ENCODE measurements at regions not wholly inside any gene's neighbourhood (a gene's known extent, or its start where the extent isn't known, plus 50 kb on each side); places are given as distances from the start of the nearest gene placed in this dataset.

DNA sequence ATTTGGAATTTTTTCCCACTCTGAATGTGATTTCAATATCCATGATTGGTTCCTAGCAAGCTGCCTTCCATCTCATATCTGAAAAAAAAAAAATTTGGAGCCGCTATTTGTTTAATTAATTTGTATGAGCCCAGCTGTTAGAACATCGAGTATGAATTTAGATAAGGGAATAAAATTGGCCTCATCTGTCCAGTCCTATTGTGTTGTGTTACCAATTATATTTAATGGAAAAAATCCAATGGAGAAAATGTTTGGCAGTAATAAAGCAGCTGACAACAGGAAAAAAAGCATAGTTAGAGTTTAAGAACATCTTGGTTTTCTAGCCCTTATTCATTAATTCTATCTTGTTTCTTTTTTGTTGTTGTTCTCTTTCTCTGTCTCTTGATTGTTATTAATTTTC, 735.6 kb upstream of the RIOK2 start:
- Histone ChIP-seq H3K4me3 (ENCODE audit: low read depth in 2 of 2, low read length in 2 of 2) (no peak overlapping the region), H3K4me1 (ENCODE audit: control insufficient read depth, insufficient read depth, low read length) (no peaks in the 10 kb centered on the region), H3K36me3 (ENCODE audit: control insufficient read depth, insufficient read depth, low read length) (no peaks in the 10 kb centered on the region), H3K27ac (ENCODE audit: low read length) (no peak overlapping the region), H3K9me3 (ENCODE audit: control insufficient read depth, insufficient read depth, low read depth, low read length) (no peaks in the 10 kb centered on the region), H3K27me3 (ENCODE audit: control insufficient read depth, insufficient read depth, low read length) (no peaks in the 10 kb centered on the region)
- no peak for TF ChIP-seq TCF7L2 (IDR thresholded peaks at IDR 0.05; ENCODE audit: low read depth, low read length)
- TF ChIP-seq, protein P1, sequence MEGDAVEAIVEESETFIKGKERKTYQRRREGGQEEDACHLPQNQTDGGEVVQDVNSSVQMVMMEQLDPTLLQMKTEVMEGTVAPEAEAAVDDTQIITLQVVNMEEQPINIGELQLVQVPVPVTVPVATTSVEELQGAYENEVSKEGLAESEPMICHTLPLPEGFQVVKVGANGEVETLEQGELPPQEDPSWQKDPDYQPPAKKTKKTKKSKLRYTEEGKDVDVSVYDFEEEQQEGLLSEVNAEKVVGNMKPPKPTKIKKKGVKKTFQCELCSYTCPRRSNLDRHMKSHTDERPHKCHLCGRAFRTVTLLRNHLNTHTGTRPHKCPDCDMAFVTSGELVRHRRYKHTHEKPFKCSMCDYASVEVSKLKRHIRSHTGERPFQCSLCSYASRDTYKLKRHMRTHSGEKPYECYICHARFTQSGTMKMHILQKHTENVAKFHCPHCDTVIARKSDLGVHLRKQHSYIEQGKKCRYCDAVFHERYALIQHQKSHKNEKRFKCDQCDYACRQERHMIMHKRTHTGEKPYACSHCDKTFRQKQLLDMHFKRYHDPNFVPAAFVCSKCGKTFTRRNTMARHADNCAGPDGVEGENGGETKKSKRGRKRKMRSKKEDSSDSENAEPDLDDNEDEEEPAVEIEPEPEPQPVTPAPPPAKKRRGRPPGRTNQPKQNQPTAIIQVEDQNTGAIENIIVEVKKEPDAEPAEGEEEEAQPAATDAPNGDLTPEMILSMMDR (IDR thresholded peaks at IDR 0.05) = no peak
- TF ChIP-seq, protein P2, sequence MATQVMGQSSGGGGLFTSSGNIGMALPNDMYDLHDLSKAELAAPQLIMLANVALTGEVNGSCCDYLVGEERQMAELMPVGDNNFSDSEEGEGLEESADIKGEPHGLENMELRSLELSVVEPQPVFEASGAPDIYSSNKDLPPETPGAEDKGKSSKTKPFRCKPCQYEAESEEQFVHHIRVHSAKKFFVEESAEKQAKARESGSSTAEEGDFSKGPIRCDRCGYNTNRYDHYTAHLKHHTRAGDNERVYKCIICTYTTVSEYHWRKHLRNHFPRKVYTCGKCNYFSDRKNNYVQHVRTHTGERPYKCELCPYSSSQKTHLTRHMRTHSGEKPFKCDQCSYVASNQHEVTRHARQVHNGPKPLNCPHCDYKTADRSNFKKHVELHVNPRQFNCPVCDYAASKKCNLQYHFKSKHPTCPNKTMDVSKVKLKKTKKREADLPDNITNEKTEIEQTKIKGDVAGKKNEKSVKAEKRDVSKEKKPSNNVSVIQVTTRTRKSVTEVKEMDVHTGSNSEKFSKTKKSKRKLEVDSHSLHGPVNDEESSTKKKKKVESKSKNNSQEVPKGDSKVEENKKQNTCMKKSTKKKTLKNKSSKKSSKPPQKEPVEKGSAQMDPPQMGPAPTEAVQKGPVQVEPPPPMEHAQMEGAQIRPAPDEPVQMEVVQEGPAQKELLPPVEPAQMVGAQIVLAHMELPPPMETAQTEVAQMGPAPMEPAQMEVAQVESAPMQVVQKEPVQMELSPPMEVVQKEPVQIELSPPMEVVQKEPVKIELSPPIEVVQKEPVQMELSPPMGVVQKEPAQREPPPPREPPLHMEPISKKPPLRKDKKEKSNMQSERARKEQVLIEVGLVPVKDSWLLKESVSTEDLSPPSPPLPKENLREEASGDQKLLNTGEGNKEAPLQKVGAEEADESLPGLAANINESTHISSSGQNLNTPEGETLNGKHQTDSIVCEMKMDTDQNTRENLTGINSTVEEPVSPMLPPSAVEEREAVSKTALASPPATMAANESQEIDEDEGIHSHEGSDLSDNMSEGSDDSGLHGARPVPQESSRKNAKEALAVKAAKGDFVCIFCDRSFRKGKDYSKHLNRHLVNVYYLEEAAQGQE (IDR thresholded peaks at IDR 0.05; ENCODE audit: insufficient read depth in 1 of 2, low read depth in 2 of 2, low read length in 1 of 2) = no peak
- TF ChIP-seq POLR2AphosphoS5 (IDR thresholded peaks at IDR 0.05; ENCODE audit: low read depth, low read length) = no peak
- TF ChIP-seq SIN3A (IDR thresholded peaks at IDR 0.05; ENCODE audit: borderline replicate concordance, insufficient read depth, low read depth, low read length) = no peak
- BruUV-seq (replicated peaks) = no TSS peak
- ATAC-seq (no peak), DNase-seq (ENCODE audit: low read depth, low spot score) (no peak)
- in situ Hi-C loops (cut with HindIII; ENCODE audit: low pct_unique_long_range_greater_than_20kb, low sequenced_read_pairs) (no loop called here), intact Hi-C loops (cut with micrococcal nuclease; ENCODE audit: unreplicated experiment) (no loop called here)
- ChIA-PET POLR2A (interaction anchor here (0.6 kb wide), 1 partner anchor 307 kb away, joined by 7 read pairs; no protein-coding TSS in a partner anchor), CTCF (no interaction called here)

DNA sequence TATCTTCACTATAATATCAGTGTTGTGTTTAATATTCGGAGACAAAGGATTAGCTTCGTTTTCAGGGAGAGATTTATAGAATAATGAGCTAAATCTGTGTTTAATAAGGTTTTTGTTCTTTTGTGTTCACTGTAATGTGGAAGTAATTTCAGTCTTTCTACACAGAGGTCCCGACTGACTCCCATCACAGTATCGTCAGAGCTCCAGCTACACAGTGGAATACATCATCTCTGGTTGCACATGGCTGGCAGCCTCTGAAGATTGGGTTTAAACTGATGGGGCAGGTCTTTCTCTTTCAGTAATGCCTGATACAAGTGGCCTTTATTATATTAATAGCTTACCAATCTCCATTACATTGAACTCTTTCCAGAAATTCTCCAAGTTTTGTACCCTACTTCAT, 736.7 kb upstream of the RIOK2 start:
- no peaks in the 10 kb centered on the region for H3K9me3 ChIP-seq (ENCODE audit: control insufficient read depth, insufficient read depth, low read depth, low read length)
- no TSS peak for BruUV-seq (replicated peaks)
- in situ Hi-C loops (cut with HindIII; ENCODE audit: low pct_unique_long_range_greater_than_20kb, low sequenced_read_pairs) = no loop called here
- no peaks in the 10 kb centered on the region for H3K27me3 ChIP-seq (ENCODE audit: control insufficient read depth, insufficient read depth, low read length)
- ChIA-PET CTCF (no interaction called here), POLR2A (no interaction called here)
- intact Hi-C loops (cut with micrococcal nuclease; ENCODE audit: unreplicated experiment) = no loop called here
- H3K4me3 ChIP-seq (ENCODE audit: low read depth in 2 of 2, low read length in 2 of 2) = no peak overlapping the region
- no peaks in the 10 kb centered on the region for H3K36me3 ChIP-seq (ENCODE audit: control insufficient read depth, insufficient read depth, low read length)
- ATAC-seq (no peak), DNase-seq (ENCODE audit: low read depth, low spot score) (no peak)
- H3K27ac ChIP-seq (ENCODE audit: low read length) = no peak overlapping the region
- no peaks in the 10 kb centered on the region for H3K4me1 ChIP-seq (ENCODE audit: control insufficient read depth, insufficient read depth, low read length)
- TF ChIP-seq POLR2AphosphoS5 (IDR thresholded peaks at IDR 0.05; ENCODE audit: low read depth, low read length) = no peak
- TF ChIP-seq, protein P1 (IDR thresholded peaks at IDR 0.05) = no peak
- TF ChIP-seq TCF7L2 (IDR thresholded peaks at IDR 0.05; ENCODE audit: low read depth, low read length) = no peak
- no peak for TF ChIP-seq SIN3A (IDR thresholded peaks at IDR 0.05; ENCODE audit: borderline replicate concordance, insufficient read depth, low read depth, low read length)
- TF ChIP-seq, protein P2 (IDR thresholded peaks at IDR 0.05; ENCODE audit: insufficient read depth in 1 of 2, low read depth in 2 of 2, low read length in 1 of 2) = no peak
